ENCODE measurements at regions not wholly inside any gene's neighbourhood (a gene's known extent, or its start where the extent isn't known, plus 50 kb on each side); places are given as distances from the start of the nearest gene placed in this dataset.
A peak's percentile ranks its signal among the peaks of the same experiment; 100 is the strongest.

GRCh38 chr2:136394136-136395060 lies 276.4 kb upstream of the CXCR4 start:
- H3K4me2 ChIP-seq (ENCODE audit: insufficient read depth, low read length): no peak overlapping the region
- H2AFZ ChIP-seq (ENCODE audit: low read depth, low read length): peak overlapping the region; percentile 37; the same call in 1 of the 2 replicates
- DNase-seq (peak; percentile 28), ATAC-seq (ENCODE audit: insufficient read depth, low read depth) (peak; percentile 78)
- no peak overlapping the region for H3K4me3 ChIP-seq (ENCODE audit: low read depth in 1 of 2, low read length in 2 of 2)
- H3K9me3 ChIP-seq (ENCODE audit: insufficient read depth, low read length, severe bottlenecking): no peaks in the 10 kb centered on the region
- no peak overlapping the region for H3K27ac ChIP-seq (ENCODE audit: low read length)
- no peaks in the 10 kb centered on the region for H3K36me3 ChIP-seq (ENCODE audit: insufficient read depth, low read length)
- H4K20me1 ChIP-seq (ENCODE audit: insufficient read depth, low read length): no peaks in the 10 kb centered on the region
- TF ChIP-seq, protein P1, sequence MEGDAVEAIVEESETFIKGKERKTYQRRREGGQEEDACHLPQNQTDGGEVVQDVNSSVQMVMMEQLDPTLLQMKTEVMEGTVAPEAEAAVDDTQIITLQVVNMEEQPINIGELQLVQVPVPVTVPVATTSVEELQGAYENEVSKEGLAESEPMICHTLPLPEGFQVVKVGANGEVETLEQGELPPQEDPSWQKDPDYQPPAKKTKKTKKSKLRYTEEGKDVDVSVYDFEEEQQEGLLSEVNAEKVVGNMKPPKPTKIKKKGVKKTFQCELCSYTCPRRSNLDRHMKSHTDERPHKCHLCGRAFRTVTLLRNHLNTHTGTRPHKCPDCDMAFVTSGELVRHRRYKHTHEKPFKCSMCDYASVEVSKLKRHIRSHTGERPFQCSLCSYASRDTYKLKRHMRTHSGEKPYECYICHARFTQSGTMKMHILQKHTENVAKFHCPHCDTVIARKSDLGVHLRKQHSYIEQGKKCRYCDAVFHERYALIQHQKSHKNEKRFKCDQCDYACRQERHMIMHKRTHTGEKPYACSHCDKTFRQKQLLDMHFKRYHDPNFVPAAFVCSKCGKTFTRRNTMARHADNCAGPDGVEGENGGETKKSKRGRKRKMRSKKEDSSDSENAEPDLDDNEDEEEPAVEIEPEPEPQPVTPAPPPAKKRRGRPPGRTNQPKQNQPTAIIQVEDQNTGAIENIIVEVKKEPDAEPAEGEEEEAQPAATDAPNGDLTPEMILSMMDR (IDR thresholded peaks at IDR 0.05; ENCODE audit: borderline replicate concordance, extremely low read depth, low read length, poor library complexity, severe bottlenecking): no peak
- TF ChIP-seq EZH2 (IDR thresholded peaks at IDR 0.05; ENCODE audit: borderline replicate concordance, low read depth, low read length, severe bottlenecking): no peak
- H3K4me1 ChIP-seq (ENCODE audit: insufficient read depth, low read length): peaks cover 22% of the 10 kb centered on the region
- H3K79me2 ChIP-seq (ENCODE audit: insufficient read depth, low read length): no peaks in the 10 kb centered on the region
- H3K27me3 ChIP-seq (ENCODE audit: insufficient read depth, low read length, poor library complexity): no peaks in the 10 kb centered on the region
- H3K9ac ChIP-seq (ENCODE audit: low read depth, low read length): no peak overlapping the region

- peaks cover 22% of the 10 kb centered on the region for H3K4me1 ChIP-seq (ENCODE audit: insufficient read depth, low read length)
- H3K27ac ChIP-seq (ENCODE audit: low read length): no peak overlapping the region
- H3K79me2 ChIP-seq (ENCODE audit: insufficient read depth, low read length): no peaks in the 10 kb centered on the region
- TF ChIP-seq, protein P1 (IDR thresholded peaks at IDR 0.05; ENCODE audit: borderline replicate concordance, extremely low read depth, low read length, poor library complexity, severe bottlenecking): no peak
- TF ChIP-seq EZH2 (IDR thresholded peaks at IDR 0.05; ENCODE audit: borderline replicate concordance, low read depth, low read length, severe bottlenecking): no peak
- no peak overlapping the region for H3K4me3 ChIP-seq (ENCODE audit: low read depth in 1 of 2, low read length in 2 of 2)
- H3K27me3 ChIP-seq (ENCODE audit: insufficient read depth, low read length, poor library complexity): no peaks in the 10 kb centered on the region
- H2AFZ ChIP-seq (ENCODE audit: low read depth, low read length): no peak overlapping the region
- no peak for ATAC-seq (ENCODE audit: insufficient read depth, low read depth)
- H3K4me2 ChIP-seq (ENCODE audit: insufficient read depth, low read length): no peak overlapping the region
- no peak overlapping the region for H3K9ac ChIP-seq (ENCODE audit: low read depth, low read length)
- no peaks in the 10 kb centered on the region for H3K36me3 ChIP-seq (ENCODE audit: insufficient read depth, low read length)
- H4K20me1 ChIP-seq (ENCODE audit: insufficient read depth, low read length): no peaks in the 10 kb centered on the region
- H3K9me3 ChIP-seq (ENCODE audit: insufficient read depth, low read length, severe bottlenecking): no peaks in the 10 kb centered on the region
- no peak for DNase-seq
Measured at GRCh38 chr2:136393514-136393913, 275.6 kb upstream of the CXCR4 start.

GRCh38 chr2:136392897-136393505 lies 275.1 kb upstream of the CXCR4 start:
- H3K4me1 ChIP-seq (ENCODE audit: insufficient read depth, low read length): peaks cover 22% of the 10 kb centered on the region
- H3K4me3 ChIP-seq (ENCODE audit: low read depth in 1 of 2, low read length in 2 of 2): no peak overlapping the region
- TF ChIP-seq, protein P1 (IDR thresholded peaks at IDR 0.05; ENCODE audit: borderline replicate concordance, extremely low read depth, low read length, poor library complexity, severe bottlenecking): no peak
- TF ChIP-seq EZH2 (IDR thresholded peaks at IDR 0.05; ENCODE audit: borderline replicate concordance, low read depth, low read length, severe bottlenecking): no peak
- no peaks in the 10 kb centered on the region for H3K27me3 ChIP-seq (ENCODE audit: insufficient read depth, low read length, poor library complexity)
- no peak overlapping the region for H3K9ac ChIP-seq (ENCODE audit: low read depth, low read length)
- ATAC-seq (ENCODE audit: insufficient read depth, low read depth) (no peak), DNase-seq (no peak)
- H3K36me3 ChIP-seq (ENCODE audit: insufficient read depth, low read length): no peaks in the 10 kb centered on the region
- H3K79me2 ChIP-seq (ENCODE audit: insufficient read depth, low read length): no peaks in the 10 kb centered on the region
- no peaks in the 10 kb centered on the region for H4K20me1 ChIP-seq (ENCODE audit: insufficient read depth, low read length)
- H3K9me3 ChIP-seq (ENCODE audit: insufficient read depth, low read length, severe bottlenecking): no peaks in the 10 kb centered on the region
- no peak overlapping the region for H3K4me2 ChIP-seq (ENCODE audit: insufficient read depth, low read length)
- no peak overlapping the region for H2AFZ ChIP-seq (ENCODE audit: low read depth, low read length)
- no peak overlapping the region for H3K27ac ChIP-seq (ENCODE audit: low read length)

Data from DND-41 (cell line).